GM12892 (cell line): ENCODE measurements at regions not wholly inside any gene's neighbourhood (a gene's known extent, or its start where the extent isn't known, plus 50 kb on each side); places are given as distances from the start of the nearest gene placed in this dataset.

Experiments
- POLR2A ChIP-seq: IDR thresholded peaks from 2 replicates; pipeline ENCODE4 v1.6.1; 2011; ENCODE audit warnings: low read depth, low read length, control low read depth
- POLR2AphosphoS5 ChIP-seq: IDR thresholded peaks from 2 replicates; pipeline ENCODE4 v1.6.1; 2011; ENCODE audit warnings: low read depth, low read length, control low read depth
- TAF1 ChIP-seq: IDR thresholded peaks from 2 replicates; pipeline ENCODE4 v1.6.1; 2011; ENCODE audit warnings: low read depth, mild to moderate bottlenecking, control low read depth, low read length, borderline replicate concordance

DNA sequence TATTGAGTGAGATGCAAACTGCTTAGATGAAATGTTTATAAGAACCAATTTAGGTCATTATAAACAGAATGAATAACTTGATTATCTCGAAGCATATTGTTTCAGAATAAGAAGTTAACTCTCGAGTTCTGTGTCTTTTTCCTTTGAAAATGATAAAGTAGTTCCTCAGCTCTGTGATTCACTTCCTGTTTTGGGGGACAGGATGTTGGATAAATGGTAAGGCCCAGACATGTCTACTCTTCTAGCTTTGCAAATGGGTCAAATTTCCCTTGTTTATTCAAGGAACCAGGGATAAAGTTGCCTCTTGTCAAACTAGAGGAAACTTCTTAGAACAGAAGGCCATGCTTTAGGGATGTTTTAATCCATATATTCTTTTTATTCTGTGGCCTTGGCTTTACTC is 246.9 kb downstream of the SOX4 start:
- no peak for TF ChIP-seq POLR2AphosphoS5
- TF ChIP-seq POLR2A, result no peak
- TF ChIP-seq TAF1, result no peak
